NT2/D1 (cell line): ENCODE measurements at regions not wholly inside any gene's neighbourhood (a gene's known extent, or its start where the extent isn't known, plus 50 kb on each side); places are given as distances from the start of the nearest gene placed in this dataset.

Experiments used
- SUZ12 ChIP-seq: IDR thresholded peaks from 2 replicates; pipeline ENCODE4 v1.6.1; 2011; ENCODE audit not compliant: insufficient read length, insufficient read depth; ENCODE audit errors: extremely low read depth
- YY1 ChIP-seq: IDR thresholded peaks from 2 replicates; pipeline ENCODE4 v1.6.1; 2011; ENCODE audit not compliant: insufficient read length, insufficient read depth

DNA sequence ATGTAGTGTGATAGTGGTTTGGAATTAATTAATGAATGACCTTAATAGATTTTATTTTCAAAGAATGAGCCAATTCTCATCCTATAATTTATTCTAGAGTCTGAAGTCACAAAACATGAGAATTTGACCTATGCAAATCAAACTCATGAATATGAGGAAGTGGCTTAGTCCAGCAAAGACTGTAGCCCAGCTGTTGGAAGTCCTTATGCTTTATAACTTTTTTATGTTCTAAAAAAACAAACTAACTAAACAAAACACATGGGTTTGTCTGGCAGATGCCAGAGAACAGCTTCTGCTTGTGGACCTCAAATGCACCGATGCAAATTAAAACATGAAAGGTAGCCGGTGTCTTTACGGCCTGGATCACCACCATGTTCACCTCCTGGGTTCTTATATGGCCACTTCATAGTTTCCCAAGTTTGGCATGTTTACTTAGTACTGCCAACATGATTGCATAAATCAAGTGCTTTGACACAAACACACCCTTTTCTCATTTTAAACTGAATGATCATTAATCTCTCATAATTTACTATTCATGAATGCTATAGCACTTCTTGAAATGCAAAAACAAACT lies 277.4 kb downstream of the PAPSS1 start:
- TF ChIP-seq SUZ12 (no peak), YY1 (no peak)
